22Rv1 (cell line): ENCODE measurements at regions not wholly inside any gene's neighbourhood (a gene's known extent, or its start where the extent isn't known, plus 50 kb on each side); places are given as distances from the start of the nearest gene placed in this dataset.

Source experiments
- ZFX ChIP-seq: fragments of 450-650 bp; IDR thresholded peaks from 2 replicates; pipeline ENCODE4 v1.6.1; 2017; ENCODE audit warnings: antibody characterized with exemption, borderline replicate concordance
- TF ChIP-seq, protein P1 (sequence below): fragments of 450-650 bp; IDR thresholded peaks from 2 replicates; pipeline ENCODE4 v1.5.1; 2017; ENCODE audit warnings: mild to moderate bottlenecking

GRCh38 chrX:1026263-1027015 lies 186.0 kb downstream of the CRLF2 start:
- TF ChIP-seq, protein P1, sequence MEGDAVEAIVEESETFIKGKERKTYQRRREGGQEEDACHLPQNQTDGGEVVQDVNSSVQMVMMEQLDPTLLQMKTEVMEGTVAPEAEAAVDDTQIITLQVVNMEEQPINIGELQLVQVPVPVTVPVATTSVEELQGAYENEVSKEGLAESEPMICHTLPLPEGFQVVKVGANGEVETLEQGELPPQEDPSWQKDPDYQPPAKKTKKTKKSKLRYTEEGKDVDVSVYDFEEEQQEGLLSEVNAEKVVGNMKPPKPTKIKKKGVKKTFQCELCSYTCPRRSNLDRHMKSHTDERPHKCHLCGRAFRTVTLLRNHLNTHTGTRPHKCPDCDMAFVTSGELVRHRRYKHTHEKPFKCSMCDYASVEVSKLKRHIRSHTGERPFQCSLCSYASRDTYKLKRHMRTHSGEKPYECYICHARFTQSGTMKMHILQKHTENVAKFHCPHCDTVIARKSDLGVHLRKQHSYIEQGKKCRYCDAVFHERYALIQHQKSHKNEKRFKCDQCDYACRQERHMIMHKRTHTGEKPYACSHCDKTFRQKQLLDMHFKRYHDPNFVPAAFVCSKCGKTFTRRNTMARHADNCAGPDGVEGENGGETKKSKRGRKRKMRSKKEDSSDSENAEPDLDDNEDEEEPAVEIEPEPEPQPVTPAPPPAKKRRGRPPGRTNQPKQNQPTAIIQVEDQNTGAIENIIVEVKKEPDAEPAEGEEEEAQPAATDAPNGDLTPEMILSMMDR = no peak
- TF ChIP-seq ZFX = no peak
